Frontal cortex (tissue), 3 donors: ENCODE measurements at regions not wholly inside any gene's neighbourhood (a gene's known extent, or its start where the extent isn't known, plus 50 kb on each side); places are given as distances from the start of the nearest gene placed in this dataset.

Experiments
- DNase-seq, 2 donors: peaks; one replicate each; pipeline ENCODE4 v3.0.0; 2012; ENCODE audit warnings: low spot score in 2 of 2
- FAIRE-seq: peaks from 2 replicates; lab custom pipeline; 2012; peaks lifted over from hg19 to GRCh38; lab: Jason Lieb, UNC
- donor health status: control.
- donor health status: control.
- donor health status: control.

GRCh38 chr6:62516291-62517141 is 230.5 kb upstream of the KHDRBS2 start:
- FAIRE-seq (no peak), DNase-seq (no peak)

GRCh38 chr6:62492192-62492822 is 206.3 kb upstream of the KHDRBS2 start:
- no peak for FAIRE-seq
- DNase-seq = no peak

GRCh38 chr6:62480544-62480943 is 194.5 kb upstream of the KHDRBS2 start:
- FAIRE-seq = no peak
- DNase-seq = no peak

GRCh38 chr6:62479697-62480220 is 193.7 kb upstream of the KHDRBS2 start:
- FAIRE-seq (no peak), DNase-seq (no peak)

- FAIRE-seq (no peak), DNase-seq (no peak)
Observed at GRCh38 chr6:62474793-62475192, 188.8 kb upstream of the KHDRBS2 start.

GRCh38 chr6:62466607-62467006 is 180.6 kb upstream of the KHDRBS2 start:
- no peak for DNase-seq
- no peak for FAIRE-seq

GRCh38 chr6:62465206-62465605 is 179.2 kb upstream of the KHDRBS2 start:
- FAIRE-seq (no peak), DNase-seq (no peak)

GRCh38 chr6:62452586-62452985 is 166.6 kb upstream of the KHDRBS2 start:
- DNase-seq (no peak), FAIRE-seq (no peak)

GRCh38 chr6:62446647-62447316 is 160.8 kb upstream of the KHDRBS2 start:
- DNase-seq (no peak), FAIRE-seq (no peak)

GRCh38 chr6:62445521-62445920 is 159.5 kb upstream of the KHDRBS2 start:
- no peak for FAIRE-seq
- DNase-seq = no peak

- no peak for FAIRE-seq
- no peak for DNase-seq
Observed at GRCh38 chr6:62441182-62441581, 155.2 kb upstream of the KHDRBS2 start.

- no peak for FAIRE-seq
- no peak for DNase-seq
Observed at GRCh38 chr6:62429781-62430180, 143.8 kb upstream of the KHDRBS2 start.

- DNase-seq = no peak
- no peak for FAIRE-seq
Observed at GRCh38 chr6:62400521-62401259, 114.7 kb upstream of the KHDRBS2 start.

- DNase-seq (no peak), FAIRE-seq (no peak)
Observed at GRCh38 chr6:62393608-62394007, 107.6 kb upstream of the KHDRBS2 start.

- DNase-seq = no peak
- FAIRE-seq = no peak
Observed at GRCh38 chr6:62392291-62392690, 106.3 kb upstream of the KHDRBS2 start.

- DNase-seq = no peak
- no peak for FAIRE-seq
Observed at GRCh38 chr6:62391358-62391757, 105.3 kb upstream of the KHDRBS2 start.

- DNase-seq = no peak
- no peak for FAIRE-seq
Observed at GRCh38 chr6:62390401-62390800, 104.4 kb upstream of the KHDRBS2 start.

GRCh38 chr6:62371453-62372210 is 85.6 kb upstream of the KHDRBS2 start:
- FAIRE-seq = no peak
- no peak for DNase-seq

- DNase-seq = no peak
- no peak for FAIRE-seq
Observed at GRCh38 chr6:62367601-62368000, 81.6 kb upstream of the KHDRBS2 start.
